ENCODE measurements at regions not wholly inside any gene's neighbourhood (a gene's known extent, or its start where the extent isn't known, plus 50 kb on each side); places are given as distances from the start of the nearest gene placed in this dataset.

DNA sequence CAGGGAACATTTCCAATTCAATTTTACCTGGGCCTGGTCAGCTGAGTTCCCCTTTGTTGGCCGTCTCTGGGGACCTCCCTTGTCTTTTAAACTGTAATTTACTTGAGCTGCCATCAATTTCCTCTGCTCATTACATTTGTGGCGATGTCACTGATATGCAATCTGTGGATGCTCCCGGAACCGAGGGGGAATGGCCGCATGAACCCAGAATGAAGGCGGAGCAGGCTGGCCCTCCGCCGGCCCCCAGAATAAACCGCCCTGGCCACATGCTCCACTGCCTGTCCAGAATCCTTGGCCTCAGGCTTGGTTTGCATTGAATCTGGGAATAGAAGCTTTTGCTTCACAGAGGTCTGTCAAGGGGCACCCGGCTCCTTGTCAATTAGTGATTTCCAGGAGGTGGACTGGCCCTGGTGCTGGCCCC lies 276.8 kb downstream of the TEX29 start:
- TF ChIP-seq MAX (IDR thresholded peaks at IDR 0.05; ENCODE audit: low read depth) (no peak), RAD21 (IDR thresholded peaks at IDR 0.05; ENCODE audit: low read length) (no peak)

All from SK-N-SH (cell line).